ENCODE measurements at regions not wholly inside any gene's neighbourhood (a gene's known extent, or its start where the extent isn't known, plus 50 kb on each side); places are given as distances from the start of the nearest gene placed in this dataset.

- no peak for DNase-seq (ENCODE audit: low read depth)
These were observed 235.2 kb downstream of the MTX2 start for GRCh38 chr2:176504440-176504839.

GRCh38 chr2:176507786-176508185 lies 238.5 kb downstream of the MTX2 start:
- no peak for DNase-seq (ENCODE audit: low read depth)

DNA sequence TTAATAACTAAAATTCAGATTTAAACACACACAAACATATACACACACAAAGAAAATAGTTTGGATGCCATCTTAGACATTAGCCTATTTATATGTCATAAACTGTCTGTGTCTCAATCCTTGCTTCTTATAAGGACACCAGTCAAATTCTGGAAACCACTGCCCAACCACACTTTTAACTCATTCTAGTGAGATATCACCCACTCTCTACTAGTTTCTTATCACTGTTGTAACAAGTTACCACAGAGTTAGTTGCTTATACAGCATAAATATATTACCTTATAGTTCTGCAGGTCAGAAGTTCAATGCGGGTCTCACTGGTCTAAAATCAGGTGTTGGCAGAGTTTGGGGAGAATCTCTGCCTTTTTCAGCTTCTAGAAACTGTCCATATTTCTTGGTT lies 239.1 kb downstream of the MTX2 start:
- no peak for DNase-seq (ENCODE audit: low read depth)

DNA sequence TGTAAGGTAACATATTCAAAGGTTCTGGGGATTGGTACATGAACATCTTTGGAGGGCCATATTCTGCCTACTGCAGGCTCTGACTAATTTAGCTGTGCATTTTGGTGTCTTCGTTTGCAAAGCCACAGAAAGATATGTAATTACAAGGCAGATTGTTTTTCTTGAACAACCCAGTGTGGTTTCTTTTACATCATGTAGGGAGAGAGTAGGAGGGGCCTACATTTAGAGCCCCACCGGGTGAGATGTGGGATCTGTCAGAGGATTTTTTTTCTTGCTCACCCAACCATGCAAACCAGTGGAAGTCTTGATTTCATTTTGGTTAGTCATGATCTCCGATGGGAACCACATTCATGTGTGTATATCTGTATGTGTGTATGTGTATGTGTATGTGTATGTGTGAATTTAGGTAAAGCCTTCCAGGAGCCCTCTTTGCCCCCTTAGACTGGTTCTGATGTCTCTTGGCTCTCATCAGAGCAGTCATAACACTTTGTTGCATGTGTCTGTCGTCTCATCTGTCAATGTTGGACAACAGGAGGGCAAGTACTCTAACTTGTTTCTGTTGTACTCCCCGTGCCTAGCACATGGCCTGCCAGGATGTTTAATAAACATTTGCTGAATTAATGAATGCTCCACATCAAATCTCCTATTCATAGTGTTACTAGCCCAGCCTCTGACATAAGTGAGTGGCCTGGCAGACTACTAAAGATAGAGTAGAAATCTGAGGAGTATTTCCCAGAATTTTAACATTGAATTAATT lies 239.9 kb downstream of the MTX2 start:
- no peak for DNase-seq (ENCODE audit: low read depth)

DNA sequence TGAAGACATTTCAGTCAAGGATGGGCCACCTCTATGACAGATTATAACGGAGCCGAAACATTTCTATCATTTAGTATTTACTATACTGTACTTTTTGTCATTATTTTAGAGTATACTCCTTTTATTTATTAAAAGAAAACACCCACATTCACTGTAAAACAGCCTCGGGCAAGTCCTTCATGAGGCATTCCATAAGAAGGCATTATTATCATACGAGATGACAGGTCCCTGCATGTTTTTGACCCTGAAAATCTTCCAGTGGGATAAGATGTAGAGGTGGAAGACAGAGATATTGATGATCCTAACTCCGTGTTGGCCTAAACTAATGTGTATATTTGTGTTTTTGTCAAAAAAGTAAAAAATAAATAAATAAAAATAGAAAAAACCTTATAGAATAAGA lies 245.0 kb downstream of the MTX2 start:
- no peak for DNase-seq (ENCODE audit: low read depth)

- no peak for DNase-seq (ENCODE audit: low read depth)
These were observed 245.7 kb downstream of the MTX2 start for GRCh38 chr2:176514805-176515500.

- DNase-seq (ENCODE audit: low read depth) = no peak
These were observed 246.9 kb downstream of the MTX2 start for GRCh38 chr2:176516051-176516602.

- no peak for DNase-seq (ENCODE audit: low read depth)
These were observed 249.6 kb downstream of the MTX2 start for GRCh38 chr2:176518823-176519222.

DNA sequence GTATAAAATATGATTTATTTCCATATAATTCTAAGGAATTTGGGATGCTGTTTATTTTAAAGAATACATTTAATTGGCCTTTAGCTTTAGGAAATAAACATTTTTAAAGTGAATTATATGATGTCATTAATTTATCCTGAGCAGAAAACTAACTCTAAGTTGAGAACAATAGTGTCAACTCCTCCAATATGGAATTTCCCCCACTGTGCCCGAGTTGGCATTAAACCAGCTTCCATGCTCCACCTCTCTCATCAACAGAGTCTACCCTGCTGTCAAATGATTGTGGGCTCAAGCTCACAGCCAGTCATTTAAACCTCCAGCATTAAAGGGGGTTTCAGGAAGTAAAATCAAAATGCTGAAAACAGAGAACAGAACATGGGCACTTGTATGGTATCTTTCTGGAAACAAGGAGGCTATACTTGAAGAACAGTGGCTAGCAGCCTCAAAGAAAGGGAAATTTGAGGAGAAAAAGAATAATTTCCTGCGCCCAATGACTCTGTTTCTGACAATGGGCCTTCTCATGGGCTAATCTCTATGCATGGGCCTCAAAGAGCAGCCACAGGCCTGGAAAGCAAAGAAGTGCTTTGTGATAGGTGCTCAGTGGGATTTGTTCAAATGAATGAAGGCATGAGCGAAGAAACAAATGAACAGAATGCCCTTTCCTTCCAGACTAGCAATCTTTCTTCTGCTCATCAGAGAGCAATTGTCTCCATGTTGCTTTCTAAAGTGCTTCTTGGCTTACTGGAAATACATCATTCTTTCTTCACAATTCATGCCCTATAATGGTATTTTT lies 252.8 kb downstream of the MTX2 start:
- DNase-seq (ENCODE audit: low read depth) = no peak

GRCh38 chr2:176525086-176525485 lies 255.8 kb downstream of the MTX2 start:
- DNase-seq (ENCODE audit: low read depth) = no peak

- DNase-seq (ENCODE audit: low read depth) = no peak
These were observed 258.0 kb downstream of the MTX2 start for GRCh38 chr2:176526995-176527901.

- DNase-seq (ENCODE audit: low read depth) = no peak
These were observed 262.4 kb downstream of the MTX2 start for GRCh38 chr2:176531608-176532007.

DNA sequence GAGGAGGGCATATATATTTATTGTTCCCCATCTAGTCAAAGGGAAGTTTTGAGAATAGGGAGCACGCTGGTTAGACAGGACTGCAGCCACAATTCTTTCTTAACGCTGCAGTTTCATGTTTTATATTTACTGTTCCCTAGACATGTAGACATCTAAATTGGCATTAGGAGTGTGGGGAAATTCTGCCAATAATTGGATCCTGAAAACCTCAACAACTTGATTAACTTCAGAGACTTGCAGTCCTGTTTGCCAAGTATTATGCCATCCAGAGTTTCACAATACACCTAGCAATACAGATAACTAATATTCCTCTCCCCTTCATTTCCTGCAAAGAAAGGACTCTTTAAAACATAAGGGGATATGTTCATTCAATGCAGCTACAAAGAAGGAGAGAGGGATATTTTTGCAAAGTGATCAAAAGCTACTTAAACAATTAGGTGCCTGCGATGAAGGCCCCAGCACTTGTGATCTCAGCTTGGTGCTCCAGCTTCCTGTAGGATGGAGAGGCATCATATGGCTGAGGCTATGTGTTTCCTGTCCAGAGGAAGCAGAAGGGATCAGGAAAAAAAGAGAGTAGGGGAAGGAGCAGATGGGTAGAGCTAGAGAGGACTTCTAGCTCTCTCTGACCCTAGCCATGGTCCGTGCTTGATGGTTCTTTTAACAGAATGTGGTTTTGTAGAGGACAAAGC lies 264.4 kb downstream of the MTX2 start:
- no peak for DNase-seq (ENCODE audit: low read depth)

- DNase-seq (ENCODE audit: low read depth) = no peak
These were observed 265.7 kb downstream of the MTX2 start for GRCh38 chr2:176534798-176535466.

DNA sequence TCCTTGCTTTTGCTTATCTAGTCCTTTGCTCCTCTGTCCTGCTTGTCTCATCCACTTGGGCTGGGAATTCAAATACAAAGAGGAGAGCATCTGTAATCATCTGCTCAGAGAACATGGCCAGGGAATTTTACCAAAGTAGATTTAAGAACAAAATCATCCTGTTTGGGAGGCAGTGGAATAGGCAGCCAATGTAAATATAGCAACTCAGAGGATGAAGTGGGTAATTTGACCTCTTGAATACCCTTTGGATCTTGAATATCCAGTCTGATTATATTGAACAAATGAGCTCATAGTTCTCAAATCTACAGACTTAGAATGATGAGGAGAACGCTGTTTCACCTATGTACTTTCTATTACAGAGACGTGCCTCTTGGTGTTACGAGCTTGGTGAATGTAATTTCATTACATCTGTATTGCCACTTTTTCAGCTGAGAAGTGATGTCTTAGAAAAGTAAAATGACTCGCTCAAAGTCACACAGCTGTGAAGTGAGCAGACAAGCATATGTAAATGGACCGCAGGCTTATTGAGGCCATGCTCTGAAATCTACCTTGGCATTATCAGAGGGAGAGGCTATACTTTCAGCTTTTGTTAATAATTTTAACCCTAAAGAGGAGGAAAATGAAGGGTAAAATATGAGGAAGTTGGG lies 266.3 kb downstream of the MTX2 start:
- no peak for DNase-seq (ENCODE audit: low read depth)

- no peak for DNase-seq (ENCODE audit: low read depth)
These were observed 267.3 kb downstream of the MTX2 start for GRCh38 chr2:176536439-176537133.

DNA sequence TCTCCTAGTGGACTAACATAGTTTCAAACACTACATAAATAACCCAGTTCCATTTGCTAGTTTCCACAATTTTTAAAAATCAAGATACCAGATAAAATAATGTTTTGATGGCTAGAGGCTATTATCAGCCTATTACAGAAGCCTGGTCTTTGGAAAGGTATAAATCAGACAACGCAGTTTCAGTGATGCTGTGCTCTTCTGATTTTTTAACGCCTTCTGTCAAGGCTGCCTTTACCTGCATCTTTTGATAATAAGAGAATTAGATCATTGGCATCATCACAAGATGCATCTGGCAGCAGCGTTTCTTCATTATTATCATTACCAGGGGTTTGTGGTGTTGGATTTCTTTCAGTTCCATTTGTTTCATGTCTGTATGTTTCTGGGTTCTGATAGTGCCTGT lies 268.7 kb downstream of the MTX2 start:
- DNase-seq (ENCODE audit: low read depth) = no peak

DNA sequence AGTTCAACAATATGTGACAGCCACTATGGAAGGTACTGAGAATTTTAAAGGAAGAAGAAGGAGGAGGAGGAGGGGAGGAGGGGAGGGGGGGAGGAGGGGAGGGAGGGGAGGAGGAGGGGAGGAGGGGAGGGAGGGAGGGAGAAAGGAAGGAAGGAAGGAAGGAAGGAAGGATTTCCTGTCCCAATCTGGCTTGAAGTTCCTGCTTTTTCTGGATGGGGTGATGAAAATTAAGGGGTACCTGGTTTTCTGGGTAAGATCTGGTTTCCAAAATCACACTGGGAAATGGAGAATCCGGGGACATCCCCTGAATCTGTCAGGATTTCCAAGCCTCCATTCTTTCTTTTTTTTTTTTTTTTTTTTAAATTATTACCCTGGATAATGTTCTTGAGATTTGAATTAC lies 271.8 kb downstream of the MTX2 start:
- DNase-seq (ENCODE audit: low read depth) = no peak

- DNase-seq (ENCODE audit: low read depth) = no peak
These were observed 273.2 kb downstream of the MTX2 start for GRCh38 chr2:176542476-176542875.

Data from HS-27A (cell line).